ENCODE measurements at regions not wholly inside any gene's neighbourhood (a gene's known extent, or its start where the extent isn't known, plus 50 kb on each side); places are given as distances from the start of the nearest gene placed in this dataset.
A peak's percentile ranks its signal among the peaks of the same experiment; 100 is the strongest.

GRCh38 chr20:50265245-50265946, 74.8 kb downstream of the CEBPB start:
- H2BK5ac ChIP-seq (ENCODE audit: low read depth, low read length, poor library complexity, severe bottlenecking), result no peak overlapping the region
- H3K9me3 ChIP-seq (ENCODE audit: control insufficient read depth, low read length), result no peaks in the 10 kb centered on the region
- no peak for DNase-seq
- no peak overlapping the region for H3K4me3 ChIP-seq (ENCODE audit: insufficient read depth in 1 of 2, low read depth in 1 of 2, low read length in 2 of 2)
- H3K27me3 ChIP-seq (ENCODE audit: control insufficient read depth in 1 of 2, insufficient read depth in 1 of 2, low read length in 2 of 2), result no peaks in the 10 kb centered on the region
- H3K36me3 ChIP-seq (ENCODE audit: control insufficient read depth in 1 of 2, insufficient read depth in 2 of 2, low read depth in 1 of 2, low read length in 2 of 2), result no peaks in the 10 kb centered on the region
- no peak overlapping the region for H3K18ac ChIP-seq (ENCODE audit: low read depth in 1 of 2, low read length in 2 of 2)
- H3K79me1 ChIP-seq (replicated peaks; ENCODE audit: low read length, poor library complexity, severe bottlenecking), result no peaks in the 10 kb centered on the region
- WGBS, result 96% methylated on average over 10 of the region's 12 CpGs
- no peak overlapping the region for H2AK5ac ChIP-seq (ENCODE audit: low read length, severe bottlenecking)
- no peak overlapping the region for H3K4me2 ChIP-seq (ENCODE audit: low read length, poor library complexity, severe bottlenecking)
- no peak overlapping the region for H4K8ac ChIP-seq (ENCODE audit: low read length)
- H3K14ac ChIP-seq (ENCODE audit: low read length in 2 of 2), result no peak overlapping the region
- H2BK15ac ChIP-seq (ENCODE audit: low read depth, poor library complexity, severe bottlenecking), result no peak overlapping the region
- H2BK12ac ChIP-seq (ENCODE audit: low read length in 2 of 2), result no peak overlapping the region
- H3K4ac ChIP-seq (ENCODE audit: low read depth in 1 of 2, low read length in 2 of 2), result no peak overlapping the region
- peak overlapping the region; percentile 41 for H3K9ac ChIP-seq (ENCODE audit: low read length)
- no peak overlapping the region for H3K23ac ChIP-seq (ENCODE audit: low read length in 2 of 2)
- H2BK120ac ChIP-seq (ENCODE audit: low read depth, low read length), result no peak overlapping the region
- H3K27ac ChIP-seq (ENCODE audit: low read length, poor library complexity, severe bottlenecking), result no peak overlapping the region
- H4K91ac ChIP-seq (ENCODE audit: low read length), result no peak overlapping the region
- peaks cover 4% of the 10 kb centered on the region for H3K4me1 ChIP-seq (ENCODE audit: control insufficient read depth, insufficient read depth, low read depth, low read length)
- no peak overlapping the region for H2AFZ ChIP-seq (ENCODE audit: low read depth, low read length)

- H3K36me3 ChIP-seq (ENCODE audit: control insufficient read depth in 1 of 2, insufficient read depth in 2 of 2, low read depth in 1 of 2, low read length in 2 of 2), result no peaks in the 10 kb centered on the region
- peak overlapping the region in 1 of 2 experiments; percentile 40 for H3K4ac ChIP-seq (ENCODE audit: low read depth in 1 of 2, low read length in 2 of 2)
- peak overlapping the region; percentile 86 for H3K9ac ChIP-seq (ENCODE audit: low read length)
- peak overlapping the region in 1 of 2 experiments; percentile 29 for H3K18ac ChIP-seq (ENCODE audit: low read depth in 1 of 2, low read length in 2 of 2)
- no peak overlapping the region for H2AK5ac ChIP-seq (ENCODE audit: low read length, severe bottlenecking)
- no peak overlapping the region for H3K14ac ChIP-seq (ENCODE audit: low read length in 2 of 2)
- no peak overlapping the region for H3K4me2 ChIP-seq (ENCODE audit: low read length, poor library complexity, severe bottlenecking)
- H3K4me1 ChIP-seq (ENCODE audit: control insufficient read depth, insufficient read depth, low read depth, low read length), result peaks cover 2% of the 10 kb centered on the region
- H3K27ac ChIP-seq (ENCODE audit: low read length, poor library complexity, severe bottlenecking), result no peak overlapping the region
- no peaks in the 10 kb centered on the region for H3K27me3 ChIP-seq (ENCODE audit: control insufficient read depth in 1 of 2, insufficient read depth in 1 of 2, low read length in 2 of 2)
- H3K79me1 ChIP-seq (replicated peaks; ENCODE audit: low read length, poor library complexity, severe bottlenecking), result no peaks in the 10 kb centered on the region
- peak overlapping the region; percentile 2 for H2BK15ac ChIP-seq (ENCODE audit: low read depth, poor library complexity, severe bottlenecking)
- no peak overlapping the region for H2BK5ac ChIP-seq (ENCODE audit: low read depth, low read length, poor library complexity, severe bottlenecking)
- H3K23ac ChIP-seq (ENCODE audit: low read length in 2 of 2), result no peak overlapping the region
- WGBS, result 87% methylated on average over 10 of the region's 10 CpGs
- no peak overlapping the region for H2AFZ ChIP-seq (ENCODE audit: low read depth, low read length)
- H3K9me3 ChIP-seq (ENCODE audit: control insufficient read depth, low read length), result no peaks in the 10 kb centered on the region
- no peak overlapping the region for H4K8ac ChIP-seq (ENCODE audit: low read length)
- no peak overlapping the region for H4K91ac ChIP-seq (ENCODE audit: low read length)
- no peak overlapping the region for H3K4me3 ChIP-seq (ENCODE audit: insufficient read depth in 1 of 2, low read depth in 1 of 2, low read length in 2 of 2)
- H2BK120ac ChIP-seq (ENCODE audit: low read depth, low read length), result no peak overlapping the region
- no peak for DNase-seq
- H2BK12ac ChIP-seq (ENCODE audit: low read length in 2 of 2), result no peak overlapping the region
Measured at GRCh38 chr20:50266293-50267040, 75.8 kb downstream of the CEBPB start.

GRCh38 chr20:50267041-50267865, 76.6 kb downstream of the CEBPB start:
- Histone ChIP-seq H4K8ac (ENCODE audit: low read length) (peak overlapping the region; percentile 12), H3K36me3 (ENCODE audit: control insufficient read depth in 1 of 2, insufficient read depth in 2 of 2, low read depth in 1 of 2, low read length in 2 of 2) (no peaks in the 10 kb centered on the region), H3K14ac (ENCODE audit: low read length in 2 of 2) (no peak overlapping the region), H4K91ac (ENCODE audit: low read length) (no peak overlapping the region), H2BK5ac (ENCODE audit: low read depth, low read length, poor library complexity, severe bottlenecking) (no peak overlapping the region), H3K79me1 (replicated peaks; ENCODE audit: low read length, poor library complexity, severe bottlenecking) (no peaks in the 10 kb centered on the region), H2BK15ac (ENCODE audit: low read depth, poor library complexity, severe bottlenecking) (no peak overlapping the region), H3K4me2 (ENCODE audit: low read length, poor library complexity, severe bottlenecking) (no peak overlapping the region), H3K9me3 (ENCODE audit: control insufficient read depth, low read length) (no peaks in the 10 kb centered on the region), H3K27ac (ENCODE audit: low read length, poor library complexity, severe bottlenecking) (no peak overlapping the region), H2AFZ (ENCODE audit: low read depth, low read length) (no peak overlapping the region), H3K4ac (ENCODE audit: low read depth in 1 of 2, low read length in 2 of 2) (peak overlapping the region in 1 of 2 experiments; percentile 40), H3K23ac (ENCODE audit: low read length in 2 of 2) (no peak overlapping the region), H2AK5ac (ENCODE audit: low read length, severe bottlenecking) (no peak overlapping the region), H3K4me1 (ENCODE audit: control insufficient read depth, insufficient read depth, low read depth, low read length) (peaks cover 3% of the 10 kb centered on the region), H2BK12ac (ENCODE audit: low read length in 2 of 2) (no peak overlapping the region), H3K9ac (ENCODE audit: low read length) (peak overlapping the region; percentile 86), H3K18ac (ENCODE audit: low read depth in 1 of 2, low read length in 2 of 2) (peak overlapping the region in 1 of 2 experiments; percentile 29), H2BK120ac (ENCODE audit: low read depth, low read length) (peak overlapping the region; percentile 61), H3K4me3 (ENCODE audit: insufficient read depth in 1 of 2, low read depth in 1 of 2, low read length in 2 of 2) (peak overlapping the region in 1 of 2 experiments; percentile 47), H3K27me3 (ENCODE audit: control insufficient read depth in 1 of 2, insufficient read depth in 1 of 2, low read length in 2 of 2) (no peaks in the 10 kb centered on the region)
- WGBS, result 85% methylated on average over 20 of the region's 21 CpGs
- DNase-seq, result no peak

GRCh38 chr20:50267866-50268219, 77.2 kb downstream of the CEBPB start:
- peak overlapping the region in 1 of 2 experiments; percentile 44 for H3K4me3 ChIP-seq (ENCODE audit: insufficient read depth in 1 of 2, low read depth in 1 of 2, low read length in 2 of 2)
- 87% methylated on average over 5 of the region's 5 CpGs for WGBS

More at GRCh38 chr20:50267866-50268219, 77.2 kb downstream of the CEBPB start:
- Histone ChIP-seq H3K27me3 (ENCODE audit: control insufficient read depth in 1 of 2, insufficient read depth in 1 of 2, low read length in 2 of 2) (no peaks in the 10 kb centered on the region), H3K9me3 (ENCODE audit: control insufficient read depth, low read length) (no peaks in the 10 kb centered on the region), H4K8ac (ENCODE audit: low read length) (no peak overlapping the region), H3K14ac (ENCODE audit: low read length in 2 of 2) (no peak overlapping the region), H3K9ac (ENCODE audit: low read length) (peak overlapping the region; percentile 86), H3K79me1 (replicated peaks; ENCODE audit: low read length, poor library complexity, severe bottlenecking) (no peaks in the 10 kb centered on the region), H3K27ac (ENCODE audit: low read length, poor library complexity, severe bottlenecking) (no peak overlapping the region), H2BK15ac (ENCODE audit: low read depth, poor library complexity, severe bottlenecking) (no peak overlapping the region), H3K36me3 (ENCODE audit: control insufficient read depth in 1 of 2, insufficient read depth in 2 of 2, low read depth in 1 of 2, low read length in 2 of 2) (no peaks in the 10 kb centered on the region), H3K4me2 (ENCODE audit: low read length, poor library complexity, severe bottlenecking) (no peak overlapping the region), H2AFZ (ENCODE audit: low read depth, low read length) (no peak overlapping the region), H2BK12ac (ENCODE audit: low read length in 2 of 2) (no peak overlapping the region), H3K4ac (ENCODE audit: low read depth in 1 of 2, low read length in 2 of 2) (no peak overlapping the region), H4K91ac (ENCODE audit: low read length) (no peak overlapping the region), H2BK120ac (ENCODE audit: low read depth, low read length) (peak overlapping the region; percentile 61), H3K4me1 (ENCODE audit: control insufficient read depth, insufficient read depth, low read depth, low read length) (peaks cover 3% of the 10 kb centered on the region), H3K18ac (ENCODE audit: low read depth in 1 of 2, low read length in 2 of 2) (no peak overlapping the region), H3K23ac (ENCODE audit: low read length in 2 of 2) (no peak overlapping the region), H2AK5ac (ENCODE audit: low read length, severe bottlenecking) (no peak overlapping the region), H2BK5ac (ENCODE audit: low read depth, low read length, poor library complexity, severe bottlenecking) (no peak overlapping the region)
- DNase-seq, result no peak

All from mesenchymal stem cell (in vitro differentiated cells and primary cell).